ENCODE measurements at regions not wholly inside any gene's neighbourhood (a gene's known extent, or its start where the extent isn't known, plus 50 kb on each side); places are given as distances from the start of the nearest gene placed in this dataset.

DNA sequence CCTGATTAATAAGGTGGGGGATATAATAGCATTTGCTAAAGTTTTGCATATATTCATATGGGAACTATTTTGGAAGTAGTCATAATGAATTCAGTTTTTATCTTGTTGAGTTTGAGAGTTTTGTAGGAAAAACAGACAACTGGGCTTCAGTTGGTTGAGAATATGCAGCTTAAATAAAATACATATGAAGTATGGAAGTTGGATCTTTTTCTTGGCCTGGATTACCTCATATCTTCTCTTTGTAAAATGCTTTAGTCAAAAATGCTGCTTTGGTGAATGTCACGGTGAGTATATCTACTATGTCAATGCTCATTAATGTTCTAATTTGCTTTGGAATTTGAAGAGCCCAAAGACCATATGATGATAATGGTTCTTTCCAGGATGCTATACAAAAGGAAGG, 552.2 kb upstream of the LMO3 start:
- TF ChIP-seq EP300 (IDR thresholded peaks at IDR 0.05): no peak
- TF ChIP-seq POLR2AphosphoS5 (IDR thresholded peaks at IDR 0.05): no peak
